GM21576 (cell line): ENCODE measurements at regions not wholly inside any gene's neighbourhood (a gene's known extent, or its start where the extent isn't known, plus 50 kb on each side); places are given as distances from the start of the nearest gene placed in this dataset.
"Not testable (repeated sequence)": the region's sequence is repeated elsewhere in the genome, so short reads cannot be mapped to it uniquely, and the experiment has no call there.

Source experiments
- ATAC-seq: cut with Tn5 transposase; IDR thresholded peaks from one replicate; pipeline ENCODE4 v1.9.1; 2021; ENCODE audit warnings: mild to moderate bottlenecking, moderate library complexity; ENCODE audit not compliant: unreplicated experiment

DNA sequence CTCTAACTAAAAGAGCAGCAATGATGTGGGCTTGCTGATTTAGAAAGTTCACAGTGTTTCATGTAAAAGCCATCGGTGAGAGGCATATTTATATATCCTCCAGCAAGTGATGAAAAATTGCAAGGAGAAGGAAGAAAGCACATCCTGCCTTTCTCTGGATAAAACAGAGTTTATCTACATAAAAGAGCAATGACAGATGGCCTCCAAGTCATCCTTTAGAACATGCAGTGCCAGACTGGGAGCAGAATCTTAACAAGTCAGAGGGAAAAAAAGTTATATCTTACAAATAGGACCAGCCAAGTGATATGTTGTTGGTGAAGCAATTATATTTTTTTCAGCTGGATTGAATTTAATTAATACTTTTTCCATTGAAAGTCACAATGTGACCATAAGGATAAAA is 253.8 kb upstream of the MGMT start:
- ATAC-seq: no peak

GRCh38 chr10:129213996-129214395 is 253.0 kb upstream of the MGMT start:
- not testable (repeated sequence) for ATAC-seq

DNA sequence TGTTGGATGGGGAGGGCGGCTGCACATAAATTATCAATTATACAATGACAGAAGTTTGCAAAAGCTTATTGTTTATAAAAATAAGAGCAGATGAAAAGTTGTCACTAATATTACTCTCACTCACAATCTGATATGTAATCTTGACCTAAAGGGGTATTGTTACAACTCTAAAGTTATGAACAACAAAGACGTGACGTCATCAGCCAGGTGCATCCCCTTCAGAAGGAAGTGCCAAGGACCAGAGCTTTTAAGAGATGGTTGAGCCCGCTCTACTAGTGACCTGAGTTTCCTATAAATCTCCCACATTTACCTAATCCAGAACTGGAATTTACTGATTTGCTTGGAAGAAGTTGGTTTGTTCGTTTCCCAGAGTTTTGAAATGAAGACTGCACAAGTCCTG is 247.7 kb upstream of the MGMT start:
- no peak for ATAC-seq

DNA sequence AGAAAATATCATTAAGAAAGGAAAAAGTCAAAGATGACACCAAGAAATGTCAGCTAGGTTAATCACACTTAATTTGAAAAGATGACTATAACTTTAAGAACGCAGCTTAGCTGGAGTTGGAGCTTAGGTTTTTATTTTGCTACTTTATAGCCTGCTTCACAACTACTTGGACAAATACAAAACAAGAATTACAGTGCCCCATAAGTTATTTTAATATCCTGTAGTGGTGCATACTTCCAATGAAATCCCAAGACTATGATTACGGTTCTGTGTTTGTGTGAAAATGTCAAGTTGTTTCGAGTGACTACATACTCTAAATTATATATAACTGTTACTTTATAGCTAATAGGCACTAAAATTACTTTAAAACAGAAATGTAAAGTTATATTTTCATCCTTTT is 244.6 kb upstream of the MGMT start:
- no peak for ATAC-seq

- ATAC-seq: no peak
These were observed 243.7 kb upstream of the MGMT start for GRCh38 chr10:129223363-129223762.

- ATAC-seq: no peak
These were observed 243.0 kb upstream of the MGMT start for GRCh38 chr10:129224065-129224464.

- no peak for ATAC-seq
These were observed 235.2 kb upstream of the MGMT start for GRCh38 chr10:129231821-129232220.

GRCh38 chr10:129233351-129234148 is 233.5 kb upstream of the MGMT start:
- ATAC-seq: no peak

- no peak for ATAC-seq
These were observed 230.8 kb upstream of the MGMT start for GRCh38 chr10:129236274-129236691.

GRCh38 chr10:129241461-129241860 is 225.6 kb upstream of the MGMT start:
- ATAC-seq: no peak

DNA sequence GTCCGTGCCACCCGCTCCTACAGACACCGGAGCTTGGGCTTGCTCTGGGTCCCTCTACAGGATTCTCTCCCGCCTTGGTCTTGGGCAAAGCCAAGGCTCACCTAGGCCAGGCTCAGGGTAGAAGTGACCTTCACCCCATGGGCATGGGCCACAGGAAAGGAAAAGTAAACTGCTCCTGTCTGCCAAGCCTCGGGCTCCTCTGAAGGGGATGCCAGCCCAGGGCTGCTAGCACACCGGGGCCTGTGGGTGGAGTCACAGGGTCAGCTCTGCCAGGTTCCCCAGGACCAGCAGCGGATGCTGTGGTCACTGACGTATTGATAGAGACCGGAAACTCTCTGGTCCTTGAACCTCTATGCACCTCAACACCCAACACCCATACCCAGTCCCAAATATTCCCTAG is 222.7 kb upstream of the MGMT start:
- ATAC-seq: no peak

DNA sequence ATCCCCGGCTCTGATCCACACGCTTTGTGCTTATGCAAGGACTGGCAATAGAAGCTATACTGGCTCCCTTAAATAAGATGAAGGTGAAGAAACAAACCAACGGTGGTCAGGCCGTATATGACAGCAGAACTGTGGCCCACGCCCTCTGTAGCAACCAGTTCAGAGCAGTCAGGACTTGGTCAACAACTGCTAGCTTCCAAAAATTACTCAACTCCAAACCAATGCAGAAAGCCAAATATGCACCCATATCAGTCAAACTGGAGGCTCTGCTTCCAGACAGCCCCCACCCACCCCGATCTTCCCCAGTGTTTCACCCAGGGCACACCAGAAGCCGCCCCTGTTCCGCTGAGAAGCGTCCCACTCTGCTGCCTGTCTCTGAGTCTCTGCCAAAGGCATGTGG is 222.3 kb upstream of the MGMT start:
- ATAC-seq: no peak

GRCh38 chr10:129253161-129253864 is 213.7 kb upstream of the MGMT start:
- ATAC-seq: no peak

DNA sequence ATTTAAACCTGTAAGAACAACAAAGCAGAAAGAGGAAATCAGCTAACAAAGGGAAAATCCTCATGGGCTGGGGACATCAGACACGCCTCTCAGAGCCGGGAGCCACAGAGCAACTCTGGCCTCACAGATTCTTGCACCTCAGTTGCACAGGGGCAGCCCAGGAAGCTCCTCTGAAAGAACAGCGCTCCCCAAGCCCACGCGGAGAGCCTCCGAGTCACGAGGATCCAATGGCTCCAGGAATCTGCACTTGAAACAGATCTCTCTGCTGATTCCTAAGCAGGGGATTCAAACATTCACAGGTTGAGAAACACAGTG is 213.2 kb upstream of the MGMT start:
- no peak for ATAC-seq

DNA sequence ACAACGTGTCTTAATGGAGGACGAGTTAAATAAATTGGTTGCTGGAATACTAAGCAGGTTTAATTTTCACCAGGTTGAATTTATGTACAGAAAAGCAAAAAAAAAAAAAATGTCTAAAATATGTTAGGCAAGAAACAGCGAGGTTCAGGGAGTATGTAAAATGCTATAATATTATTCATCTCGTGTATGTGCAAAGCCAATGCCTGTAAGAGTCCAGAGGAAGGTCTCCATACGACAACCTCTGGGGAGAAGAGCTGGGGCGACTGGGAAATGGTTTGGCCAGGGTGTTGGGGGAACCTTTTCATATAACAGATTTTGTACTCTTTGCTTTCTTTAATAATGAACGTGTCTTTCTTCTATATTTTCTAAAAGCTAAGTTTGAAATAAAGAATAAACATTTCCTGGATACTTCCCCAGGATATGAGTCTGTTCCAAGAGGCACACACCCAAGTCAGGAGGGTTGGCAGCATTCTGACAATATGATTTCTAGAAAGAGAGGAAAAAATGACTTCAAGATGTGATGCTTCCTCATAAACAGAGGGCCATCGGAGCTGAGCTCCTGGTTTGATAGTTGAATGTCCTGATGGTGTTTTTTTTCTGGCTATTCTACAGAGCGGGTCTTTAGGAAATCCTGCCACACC is 208.6 kb upstream of the MGMT start:
- ATAC-seq: no peak

GRCh38 chr10:129259128-129259815 is 207.8 kb upstream of the MGMT start:
- ATAC-seq: no peak

DNA sequence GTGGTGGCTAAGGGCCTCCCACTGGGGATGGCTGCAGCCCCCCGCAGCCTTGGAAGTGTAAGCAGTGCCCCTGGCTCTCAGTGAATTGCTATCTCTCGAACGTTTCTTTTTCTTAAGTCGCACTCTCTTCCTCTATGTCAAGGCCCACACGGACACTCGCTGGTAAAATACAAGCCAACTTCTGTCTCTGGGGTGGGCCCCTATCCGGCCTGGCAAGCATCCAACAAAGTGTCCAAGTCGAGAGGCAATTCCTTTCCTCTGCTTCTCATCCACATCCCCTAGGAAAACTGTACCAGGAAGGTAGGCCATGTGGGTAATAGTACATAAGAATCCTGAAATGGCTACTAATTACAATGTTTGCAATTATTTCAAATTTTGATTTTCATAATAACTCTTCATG is 194.9 kb upstream of the MGMT start:
- no peak for ATAC-seq

GRCh38 chr10:129272866-129273650 is 194.0 kb upstream of the MGMT start:
- ATAC-seq: no peak

- ATAC-seq: no peak
These were observed 193.2 kb upstream of the MGMT start for GRCh38 chr10:129273860-129274259.

- ATAC-seq: no peak
These were observed 192.1 kb upstream of the MGMT start for GRCh38 chr10:129274748-129275474.
